Stimulated activated CD4-positive, alpha-beta T cell treated with anti-CD3 and anti-CD28 coated beads, TNF-alpha, amount 100 ng/mL, for 24 hours (primary cell): ENCODE measurements at regions not wholly inside any gene's neighbourhood (a gene's known extent, or its start where the extent isn't known, plus 50 kb on each side); places are given as distances from the start of the nearest gene placed in this dataset.

Experiments used
- DNase-seq, 3 experiments: peaks; one replicate each; pipeline ENCODE4 v3.0.0-alpha.2; 2020; ENCODE audit warnings: low read depth in 3 of 3

DNA sequence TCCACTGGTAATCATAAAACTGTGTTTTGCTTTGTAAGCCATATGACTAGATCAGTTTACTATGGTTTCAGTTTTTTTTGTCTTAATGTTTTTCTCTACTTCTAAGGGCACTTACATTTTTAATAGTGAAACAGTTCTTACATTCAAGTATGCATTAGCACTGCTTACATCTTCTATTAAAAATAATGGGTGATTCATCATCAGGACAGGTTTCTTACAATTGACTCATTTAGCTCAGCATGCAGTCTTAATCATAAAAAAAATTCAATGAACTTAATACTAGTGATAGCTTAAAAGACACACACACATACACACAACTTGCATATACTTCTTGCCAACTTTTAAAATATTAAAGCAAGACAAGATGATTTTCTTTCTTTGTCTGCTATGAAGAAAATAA lies 845.7 kb upstream of the USP15 start:
- DNase-seq, result no peak

DNA sequence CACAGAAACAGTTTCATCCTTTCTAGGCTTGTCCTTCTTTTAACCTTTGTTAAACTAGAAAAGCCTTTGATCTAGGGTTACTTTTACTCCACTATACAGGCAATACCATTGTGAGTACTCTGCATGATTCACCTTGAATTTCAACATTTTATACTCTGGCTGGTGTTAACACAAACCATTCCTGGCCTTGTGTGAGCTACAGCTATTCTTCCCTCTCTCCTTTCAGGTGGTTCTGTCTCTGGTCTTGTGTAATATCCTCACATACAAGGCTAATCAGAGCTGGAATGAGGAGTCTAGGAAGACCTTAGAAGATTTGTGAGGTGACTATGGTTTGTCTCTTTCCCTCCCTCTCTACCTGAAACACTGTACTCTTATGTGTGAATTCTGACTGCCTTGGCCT lies 837.4 kb upstream of the USP15 start:
- DNase-seq, result no peak

- DNase-seq, result no peak
Observed at GRCh38 chr12:61452076-61452475, 808.1 kb upstream of the USP15 start.

DNA sequence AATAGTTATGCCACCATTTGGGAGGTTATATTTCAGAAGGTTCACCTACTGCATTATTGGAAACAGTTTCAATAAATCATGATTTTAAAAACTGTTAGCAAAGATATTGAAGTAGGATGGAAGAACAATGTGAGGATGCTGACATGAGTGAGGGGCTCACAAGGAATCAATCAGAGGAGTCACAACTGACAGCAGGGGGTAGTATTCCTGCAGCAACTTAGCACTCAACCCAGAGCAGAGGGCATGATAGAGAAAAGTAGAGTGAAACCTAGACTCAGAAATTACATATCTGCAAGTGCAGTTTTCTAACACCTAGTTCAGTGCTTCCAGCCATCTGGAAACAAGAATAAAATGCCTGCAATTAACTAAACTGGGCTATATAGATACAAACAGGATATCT lies 772.5 kb upstream of the USP15 start:
- DNase-seq, result no peak

- DNase-seq, result no peak
Observed at GRCh38 chr12:61490526-61491498, 769.4 kb upstream of the USP15 start.

GRCh38 chr12:61502179-61502578 lies 758.0 kb upstream of the USP15 start:
- no peak for DNase-seq

DNA sequence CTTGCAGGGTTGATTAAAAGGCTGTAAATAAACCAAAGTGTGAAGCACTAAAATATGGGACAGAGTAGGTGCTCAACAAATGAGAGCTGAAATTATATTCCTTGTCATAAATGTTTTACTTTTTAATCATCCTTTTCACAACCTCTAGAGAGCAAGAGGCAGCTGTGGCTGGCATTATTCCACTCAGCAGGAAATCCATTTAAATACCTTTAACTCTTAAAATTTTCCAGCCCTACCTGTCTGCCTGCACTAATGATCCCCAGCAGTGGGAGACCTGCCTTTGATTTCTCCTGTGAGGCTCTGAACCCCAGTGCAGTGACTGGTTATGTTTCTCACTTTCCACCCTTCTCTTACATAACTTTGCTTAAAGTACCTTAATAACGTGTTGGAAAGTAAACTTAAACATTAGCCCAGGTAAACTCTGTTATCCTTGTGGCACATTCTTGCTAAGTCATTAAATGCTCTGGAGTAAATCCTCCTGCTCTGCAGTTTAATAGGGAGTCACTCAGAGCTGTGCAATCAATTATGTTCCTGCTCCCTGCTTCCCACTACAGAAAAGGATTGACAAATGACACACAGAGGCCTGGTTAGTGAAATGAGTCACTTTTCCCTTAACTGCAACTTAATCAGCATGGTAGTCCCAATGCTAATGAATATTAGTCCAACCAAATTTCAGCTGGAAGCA lies 755.7 kb upstream of the USP15 start:
- DNase-seq, result no peak

DNA sequence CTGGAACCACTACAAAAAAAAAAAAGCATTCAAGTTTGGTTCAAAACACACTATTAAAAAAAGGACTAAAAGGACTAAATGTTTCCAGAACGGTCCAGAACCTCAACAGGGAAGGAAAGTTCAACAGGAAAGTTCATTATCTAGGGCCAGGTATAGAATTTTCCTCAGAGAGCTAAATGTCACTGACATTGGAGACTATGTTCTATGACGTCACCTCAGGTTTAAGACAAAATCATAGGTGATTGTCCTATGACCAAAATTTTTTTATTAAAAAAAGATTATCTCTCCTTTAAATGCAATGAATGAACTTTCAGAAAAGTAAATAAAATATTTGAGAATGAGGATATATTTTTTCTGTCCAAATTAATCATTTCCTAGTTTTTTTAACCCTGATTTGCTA lies 746.7 kb upstream of the USP15 start:
- DNase-seq, result no peak

GRCh38 chr12:61514016-61514415 lies 746.2 kb upstream of the USP15 start:
- DNase-seq, result no peak

- no peak for DNase-seq
Observed at GRCh38 chr12:61521258-61521657, 738.9 kb upstream of the USP15 start.

DNA sequence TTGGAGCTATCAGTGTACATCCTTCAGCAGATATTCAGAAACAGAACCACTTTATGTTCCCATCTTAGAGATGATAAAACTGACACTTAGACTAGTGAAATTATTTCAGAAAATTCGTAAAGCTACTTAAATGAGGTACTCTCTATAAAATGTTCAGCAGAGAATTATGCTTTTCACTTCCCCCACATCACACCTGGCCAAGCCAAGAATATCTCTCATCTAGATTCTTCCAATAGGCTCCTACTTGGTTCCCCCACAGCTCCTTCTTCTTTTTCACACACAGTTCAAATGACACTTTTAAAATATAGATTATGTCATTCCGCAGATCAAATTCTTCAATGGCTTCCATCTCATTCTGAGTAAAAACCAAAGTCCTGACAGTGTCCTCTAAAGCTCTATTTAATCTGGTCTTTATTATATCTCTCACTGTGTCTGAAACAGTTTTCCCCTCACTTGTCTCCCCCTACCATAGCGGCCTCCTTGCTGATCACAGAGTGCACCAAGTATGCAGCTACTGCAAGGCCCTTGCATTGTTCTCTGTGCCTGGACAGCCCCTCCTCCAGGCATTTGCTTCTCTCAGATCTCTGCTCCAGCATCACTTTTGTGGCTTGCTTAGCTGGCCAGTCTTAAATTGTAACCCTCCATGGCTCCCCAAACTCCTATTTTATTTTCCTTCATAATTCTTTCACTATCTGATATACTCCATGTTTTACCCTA lies 736.8 kb upstream of the USP15 start:
- DNase-seq, result no peak

DNA sequence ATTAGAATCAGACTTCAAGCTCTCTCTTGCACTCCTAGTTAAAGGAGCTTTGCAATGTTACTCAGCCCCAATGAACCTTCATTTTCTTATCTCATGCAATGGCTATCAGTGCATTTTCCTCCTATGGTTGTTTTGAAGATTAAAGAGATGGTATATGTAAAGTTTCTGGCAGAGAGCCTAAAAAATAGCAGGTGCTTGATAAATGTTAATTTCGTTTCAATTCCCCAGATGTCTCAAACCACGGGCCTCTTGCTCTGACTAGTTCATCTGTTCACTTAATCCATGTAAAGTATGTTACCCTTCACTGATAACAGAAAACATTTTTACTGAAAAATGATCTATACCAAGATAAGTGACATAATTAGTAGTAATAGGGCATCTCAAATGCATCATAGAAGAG lies 735.4 kb upstream of the USP15 start:
- DNase-seq, result no peak

DNA sequence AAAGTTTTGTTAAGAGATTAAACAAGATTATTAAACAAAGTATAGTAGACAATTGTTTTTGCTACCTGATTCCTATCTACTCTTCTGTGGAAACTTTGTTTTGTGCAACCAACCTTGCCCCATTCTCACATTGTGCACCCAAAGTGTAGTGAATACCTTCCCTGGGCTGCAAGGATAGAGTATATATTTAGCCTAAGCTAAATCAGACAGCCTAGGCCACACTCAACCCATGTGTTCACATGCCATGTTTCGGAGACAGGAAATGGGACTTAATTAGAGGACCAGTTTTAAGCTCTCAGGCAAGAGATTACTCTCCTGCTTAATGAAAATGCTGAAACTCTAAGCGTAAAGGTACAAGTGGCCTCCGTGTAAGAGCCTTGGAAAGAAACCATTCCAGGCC lies 734.9 kb upstream of the USP15 start:
- no peak for DNase-seq

DNA sequence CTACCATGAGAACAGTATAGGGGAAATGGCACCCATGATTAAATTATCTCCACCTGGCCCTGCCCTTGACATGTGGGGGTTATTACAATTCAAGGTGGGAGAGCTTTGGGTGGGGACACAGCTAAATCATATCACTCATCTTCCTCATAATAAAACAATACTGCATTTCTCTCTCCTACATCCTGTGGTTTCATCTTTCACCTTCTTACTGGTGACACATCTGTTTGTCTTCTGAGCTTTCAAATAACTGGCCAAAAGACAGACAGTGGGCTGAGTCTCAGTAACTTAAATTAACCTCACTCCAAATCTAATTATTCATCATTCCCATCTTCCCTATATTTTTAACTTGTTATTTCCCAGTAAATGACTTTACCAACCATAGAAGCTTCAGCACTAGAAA lies 729.7 kb upstream of the USP15 start:
- DNase-seq, result no peak

DNA sequence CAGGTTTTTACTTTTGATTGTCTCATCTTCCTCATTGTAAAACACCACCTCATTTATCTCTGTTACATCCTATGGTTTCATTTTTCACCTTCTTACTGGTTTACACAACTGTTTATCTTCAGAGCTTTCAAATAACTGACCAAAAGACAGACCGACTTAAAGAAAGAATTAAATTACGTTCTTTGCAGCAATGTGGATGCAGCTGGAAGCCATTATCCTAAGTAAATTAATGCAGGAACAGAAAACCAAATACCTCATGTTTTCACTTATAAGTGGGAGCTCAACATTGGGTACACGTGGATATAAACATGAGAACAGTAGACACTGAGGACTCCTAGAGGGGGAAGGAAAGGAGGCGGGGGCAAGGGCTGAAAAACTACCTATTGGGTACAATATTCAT lies 729.0 kb upstream of the USP15 start:
- no peak for DNase-seq

- DNase-seq, result no peak
Observed at GRCh38 chr12:61536117-61536516, 724.1 kb upstream of the USP15 start.

DNA sequence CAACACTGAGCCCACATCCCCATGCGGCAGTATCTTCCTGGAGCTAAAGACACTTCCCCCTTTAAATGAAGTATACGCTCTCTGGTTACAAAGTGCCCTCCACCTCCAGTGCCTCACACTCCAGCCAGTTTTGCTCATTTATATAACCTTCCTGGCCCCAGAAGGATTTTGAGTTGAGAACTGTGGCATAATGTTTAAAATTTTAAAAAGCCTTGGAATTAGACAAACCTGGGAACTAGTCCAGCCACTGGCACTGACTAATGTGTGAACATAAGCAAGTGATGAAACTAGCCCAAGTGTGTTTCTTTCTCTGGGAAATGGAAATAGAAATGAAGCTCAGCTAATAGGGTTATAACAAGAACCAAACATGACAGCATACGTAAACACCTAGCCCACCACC lies 723.7 kb upstream of the USP15 start:
- DNase-seq, result no peak

DNA sequence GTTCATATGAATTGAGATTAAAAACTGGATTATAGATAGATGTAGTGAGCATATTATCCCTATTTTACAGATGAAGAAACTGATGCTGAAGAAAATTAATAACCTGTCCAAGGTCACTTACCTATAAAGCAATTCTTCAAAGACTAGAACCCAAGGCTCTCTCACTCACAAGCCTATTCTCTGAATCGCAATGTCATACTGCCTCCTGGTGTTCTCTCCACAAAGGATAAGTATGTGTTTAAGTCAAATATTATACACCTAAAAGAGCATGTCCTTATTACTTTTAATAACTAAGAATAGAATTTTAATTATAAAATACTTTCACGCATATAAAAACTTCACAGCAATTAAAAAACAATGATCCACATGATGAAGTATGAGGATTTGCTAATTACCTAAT lies 721.3 kb upstream of the USP15 start:
- no peak for DNase-seq

DNA sequence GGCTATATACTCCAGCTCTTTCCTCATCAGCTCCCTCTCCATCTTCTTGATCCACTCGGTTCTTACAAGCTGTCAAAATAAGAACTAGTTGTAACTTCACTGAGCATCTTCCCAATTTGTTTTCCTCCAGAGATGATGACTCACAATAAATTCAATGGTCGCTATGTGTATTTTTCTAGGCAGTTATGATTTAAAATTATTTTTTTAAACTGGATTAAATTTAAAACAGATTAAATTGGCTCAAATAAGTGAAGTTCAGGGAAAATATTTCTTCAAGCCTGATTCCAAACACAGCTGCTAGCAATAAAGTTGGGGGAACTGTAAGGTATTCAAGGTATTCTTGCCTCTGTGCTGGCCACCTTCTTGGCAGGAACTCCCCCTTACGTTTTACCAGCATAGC lies 717.7 kb upstream of the USP15 start:
- DNase-seq, result no peak

- DNase-seq, result no peak
Observed at GRCh38 chr12:61546296-61546695, 713.9 kb upstream of the USP15 start.

GRCh38 chr12:61553091-61553490 lies 707.1 kb upstream of the USP15 start:
- no peak for DNase-seq

DNA sequence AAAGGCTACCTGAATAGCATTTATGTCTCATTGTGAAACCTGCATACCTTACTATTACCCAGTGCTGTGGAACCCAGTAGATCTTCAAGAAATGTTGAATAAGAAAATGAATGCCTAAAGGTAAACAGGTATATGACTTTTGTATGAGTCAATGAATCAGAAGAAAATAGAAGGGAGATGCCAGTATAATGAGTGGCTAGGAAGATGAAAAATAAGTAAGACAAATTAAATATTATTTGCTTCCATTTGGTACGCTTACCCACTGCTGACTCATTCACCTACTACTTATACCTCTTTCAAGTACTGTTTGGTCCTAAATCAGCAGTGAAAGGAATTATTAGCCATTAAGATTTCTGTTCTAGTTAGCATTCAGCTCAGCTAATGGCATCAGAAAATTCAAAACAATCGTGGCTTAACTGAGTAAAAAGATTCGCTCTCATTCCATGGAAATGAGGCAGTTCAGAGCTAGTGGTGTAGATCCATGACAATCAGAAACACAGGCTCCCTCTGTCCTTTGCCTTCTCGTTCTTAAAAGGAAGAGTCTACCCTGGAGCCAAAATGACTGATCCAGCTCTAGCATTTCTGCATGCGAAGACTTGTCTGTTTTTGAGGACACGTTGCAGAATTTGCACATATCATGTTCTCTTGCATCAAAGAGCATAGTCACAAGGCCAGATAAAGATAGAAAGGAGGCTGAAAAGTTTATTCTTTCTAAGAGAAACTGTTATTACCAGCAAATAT lies 705.8 kb upstream of the USP15 start:
- no peak for DNase-seq
